HG02798 (cell line): ENCODE measurements at regions not wholly inside any gene's neighbourhood (a gene's known extent, or its start where the extent isn't known, plus 50 kb on each side); places are given as distances from the start of the nearest gene placed in this dataset.
A peak's percentile ranks its signal among the peaks of the same experiment; 100 is the strongest.
"Not testable (repeated sequence)": the region's sequence is repeated elsewhere in the genome, so short reads cannot be mapped to it uniquely, and the experiment has no call there.

ENCODE experiments used
- ATAC-seq: cut with Tn5 transposase; IDR thresholded peaks from one replicate; pipeline ENCODE4 v1.9.1; 2021; ENCODE audit warnings: mild to moderate bottlenecking; ENCODE audit not compliant: unreplicated experiment, poor library complexity

GRCh38 chr13:65748227-65748626 lies 1481.9 kb downstream of the PCDH9 start:
- no peak for ATAC-seq

DNA sequence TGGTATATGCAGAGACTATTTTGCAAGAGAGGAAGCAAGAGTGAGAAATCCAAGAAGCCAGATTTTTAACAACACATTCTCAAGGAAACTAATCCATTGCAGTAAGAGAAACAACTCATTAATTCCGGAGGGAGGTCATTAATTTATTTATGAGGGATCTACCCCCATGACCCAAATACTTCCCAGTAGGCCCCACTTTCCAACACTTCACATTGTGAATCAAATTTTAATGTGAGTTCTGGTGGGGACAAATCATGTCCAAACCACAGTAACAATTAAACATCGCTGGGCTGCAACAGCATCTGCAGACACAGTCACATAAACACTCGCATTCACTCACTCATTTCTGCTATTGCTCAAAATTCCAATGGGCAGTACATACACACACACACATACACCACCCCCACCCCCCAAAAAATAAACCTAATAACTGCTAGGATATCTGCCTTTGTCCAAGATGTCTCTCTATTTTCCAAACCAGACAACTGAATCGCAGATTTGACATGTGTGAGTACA lies 1483.7 kb downstream of the PCDH9 start:
- ATAC-seq = no peak

DNA sequence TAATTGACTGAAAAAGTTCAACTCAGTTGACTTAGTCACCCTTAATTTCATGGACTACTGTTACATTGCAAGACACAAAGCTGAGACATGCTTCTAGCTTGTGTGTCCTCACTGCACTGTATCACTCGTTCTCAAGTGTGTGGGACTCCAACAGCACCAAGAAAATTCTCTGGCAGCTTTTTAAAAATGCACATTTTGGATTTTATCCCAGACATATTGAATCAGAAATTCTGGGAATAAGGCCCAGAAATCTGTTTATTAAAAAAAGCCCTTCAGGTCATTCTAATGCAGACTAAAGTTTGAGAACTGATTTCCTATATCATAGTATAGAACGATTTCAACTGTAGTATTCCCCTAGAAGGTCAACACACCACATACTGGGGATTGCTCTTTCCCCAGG lies 1485.3 kb downstream of the PCDH9 start:
- ATAC-seq = no peak

DNA sequence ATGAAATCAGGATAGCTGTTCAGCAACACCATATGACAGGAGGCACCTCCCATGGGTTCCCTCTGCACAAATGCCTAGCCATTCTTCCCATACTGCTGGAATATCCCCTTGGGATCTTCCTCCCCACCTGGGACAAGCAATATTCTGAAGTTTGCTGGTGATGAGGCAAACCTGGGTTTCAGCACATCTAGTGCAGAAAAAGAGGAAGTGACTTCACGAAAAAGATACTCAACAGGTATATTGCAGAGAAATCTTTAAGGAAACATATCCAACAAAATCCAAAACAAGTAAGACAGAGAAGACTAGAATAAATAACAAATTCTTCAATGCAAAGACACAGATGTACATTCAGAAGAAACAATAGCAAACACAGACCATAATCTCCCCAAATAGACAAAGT lies 1497.0 kb downstream of the PCDH9 start:
- ATAC-seq = no peak

- ATAC-seq = no peak
Measured at GRCh38 chr13:65727070-65727469, 1503.1 kb downstream of the PCDH9 start.

GRCh38 chr13:65725006-65725405 lies 1505.1 kb downstream of the PCDH9 start:
- ATAC-seq = no peak

GRCh38 chr13:65724226-65724625 lies 1505.9 kb downstream of the PCDH9 start:
- ATAC-seq = no peak

GRCh38 chr13:65722506-65722905 lies 1507.6 kb downstream of the PCDH9 start:
- no peak for ATAC-seq

GRCh38 chr13:65719831-65720230 lies 1510.3 kb downstream of the PCDH9 start:
- ATAC-seq = no peak

DNA sequence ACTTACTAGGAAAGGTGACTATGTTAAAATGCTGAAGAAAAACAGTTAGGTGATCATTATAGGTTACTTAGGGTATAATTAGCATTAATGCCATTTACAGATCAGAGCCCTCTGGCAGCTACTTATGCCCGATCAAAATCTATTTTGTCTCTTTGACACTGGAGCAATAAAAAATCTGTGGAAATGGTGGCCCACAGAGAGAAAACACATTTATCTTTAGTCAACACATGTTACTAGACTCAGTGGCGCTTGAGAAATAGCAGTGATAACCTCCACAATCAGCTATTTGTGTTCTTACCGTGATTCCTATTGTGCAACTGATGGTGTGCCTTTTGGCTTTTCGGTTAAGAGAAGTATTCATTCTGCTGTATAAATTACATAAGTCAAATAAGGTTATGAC lies 1519.6 kb downstream of the PCDH9 start:
- ATAC-seq = no peak

GRCh38 chr13:65697843-65698242 lies 1532.3 kb downstream of the PCDH9 start:
- no peak for ATAC-seq

GRCh38 chr13:65679240-65679639 lies 1550.9 kb downstream of the PCDH9 start:
- no peak for ATAC-seq

DNA sequence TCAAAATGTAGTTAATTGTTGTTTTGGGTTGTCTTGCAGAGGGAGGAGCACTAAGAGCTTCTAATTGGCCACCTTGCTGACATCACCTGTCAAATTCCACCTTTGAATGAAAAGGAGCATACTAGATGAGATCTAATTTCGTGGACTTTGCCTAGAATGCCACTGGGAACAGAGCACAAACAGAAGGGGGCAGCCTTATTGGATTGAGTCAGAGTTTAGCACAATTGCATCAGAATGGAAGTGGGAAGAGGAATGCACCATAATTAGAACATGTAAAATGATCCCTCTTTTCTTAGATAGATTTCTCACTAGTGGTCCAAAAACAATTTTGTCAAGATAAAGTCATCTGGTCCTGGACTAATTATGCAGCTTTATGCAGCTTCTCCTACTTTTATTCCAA lies 1552.2 kb downstream of the PCDH9 start:
- no peak for ATAC-seq

- ATAC-seq = not testable (repeated sequence)
Measured at GRCh38 chr13:65675383-65675782, 1554.8 kb downstream of the PCDH9 start.

- no peak for ATAC-seq
Measured at GRCh38 chr13:65670014-65670625, 1560.0 kb downstream of the PCDH9 start.

DNA sequence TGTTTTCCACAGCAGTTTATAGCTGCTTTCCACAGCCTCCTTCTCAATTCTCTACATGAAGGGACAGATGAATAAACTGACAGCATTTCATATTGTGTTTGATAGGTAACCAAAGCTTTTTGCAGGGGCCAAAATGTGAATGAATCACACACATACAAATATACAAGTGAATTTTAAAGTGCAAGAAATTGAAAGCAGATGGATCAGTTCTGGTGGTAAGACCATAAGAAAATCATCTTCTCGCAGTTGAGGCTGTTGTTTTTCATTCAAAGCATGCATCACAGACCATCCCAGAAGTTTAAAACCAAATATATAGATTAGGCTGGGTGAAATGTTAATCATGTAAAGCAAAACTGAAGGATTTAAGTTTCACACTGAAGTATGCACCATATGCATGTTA lies 1569.4 kb downstream of the PCDH9 start:
- ATAC-seq = no peak

DNA sequence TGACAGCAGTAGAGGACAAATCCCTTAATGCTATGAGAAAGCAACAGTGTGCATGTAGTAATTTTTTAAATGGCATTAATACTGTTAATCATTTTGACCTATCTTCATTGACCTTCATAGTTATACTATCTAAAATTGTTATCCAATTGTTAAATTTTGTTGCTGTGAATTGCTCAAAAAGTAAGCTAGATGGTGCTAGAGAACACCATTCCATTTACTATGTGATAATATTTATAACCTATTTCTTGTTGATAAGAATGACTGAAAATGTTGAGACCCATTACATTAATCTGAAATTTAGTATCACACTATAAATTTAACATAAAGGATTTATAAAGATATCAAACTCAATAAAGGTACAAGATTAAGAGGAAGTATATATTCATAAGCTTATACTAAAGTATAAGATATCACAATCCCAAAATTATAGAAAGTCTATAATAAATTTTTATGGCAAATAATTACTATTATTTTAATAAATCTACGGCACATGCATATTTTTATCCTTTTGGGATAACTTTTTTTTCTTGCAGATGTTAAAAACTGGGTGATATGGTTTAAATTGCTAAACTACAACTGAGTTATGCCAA lies 1573.3 kb downstream of the PCDH9 start:
- peak; percentile 53 for ATAC-seq

- no peak for ATAC-seq
Measured at GRCh38 chr13:65653613-65654012, 1576.5 kb downstream of the PCDH9 start.

DNA sequence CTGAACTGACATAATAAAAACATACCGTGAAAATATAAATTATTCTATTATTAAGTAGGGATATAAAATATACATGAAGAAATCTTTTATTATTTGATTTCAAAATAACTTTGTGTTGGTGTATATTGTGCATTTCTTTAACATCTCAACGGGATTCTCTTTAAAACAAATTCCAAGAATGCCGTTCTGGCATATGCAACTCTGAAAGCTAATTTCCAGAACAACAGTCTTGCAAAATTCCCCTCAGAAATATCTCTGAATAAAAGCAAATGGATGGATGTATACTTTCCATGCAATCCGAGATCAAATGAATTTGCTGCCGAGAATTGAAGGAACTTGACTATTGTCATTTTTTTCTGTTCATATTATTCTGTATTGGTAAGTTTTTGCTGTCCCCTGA lies 1579.8 kb downstream of the PCDH9 start:
- ATAC-seq = no peak

- ATAC-seq = no peak
Measured at GRCh38 chr13:65642996-65643395, 1587.1 kb downstream of the PCDH9 start.

GRCh38 chr13:65642301-65642700 lies 1587.8 kb downstream of the PCDH9 start:
- no peak for ATAC-seq

DNA sequence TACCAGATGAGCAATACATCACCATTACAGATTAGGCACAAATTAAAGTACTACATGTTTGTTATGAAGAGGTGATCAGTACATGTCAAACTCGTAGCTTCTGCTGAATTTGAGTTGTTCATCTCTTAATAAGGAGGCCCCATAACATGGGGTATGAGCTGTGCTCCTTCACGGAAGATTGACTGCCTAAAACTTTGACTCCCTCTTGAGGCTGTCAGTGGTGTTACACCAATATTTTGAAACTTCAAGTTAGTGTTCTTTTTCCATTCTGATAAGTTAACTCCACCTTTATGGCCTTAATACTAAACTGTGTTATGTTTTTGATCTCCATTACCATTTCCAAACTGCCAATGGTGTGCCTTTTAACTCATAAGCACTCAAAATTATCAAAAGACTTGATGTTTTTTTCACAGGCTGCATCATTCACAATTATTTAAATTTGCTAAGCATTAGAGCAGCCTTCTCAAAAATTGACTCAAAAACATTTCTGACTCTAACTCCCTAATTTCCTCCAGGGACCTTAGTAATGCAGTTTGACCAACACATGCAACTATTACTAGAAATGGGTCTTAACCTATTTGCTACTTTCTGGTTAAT lies 1591.5 kb downstream of the PCDH9 start:
- peak; percentile 85 for ATAC-seq
